NCI-H1694 (cell line): ENCODE measurements at regions not wholly inside any gene's neighbourhood (a gene's known extent, or its start where the extent isn't known, plus 50 kb on each side); places are given as distances from the start of the nearest gene placed in this dataset.
"Not testable (repeated sequence)": the region's sequence is repeated elsewhere in the genome, so short reads cannot be mapped to it uniquely, and the experiment has no call there.

Experiments used
- DNase-seq: peaks from one replicate; lab custom pipeline; 2025; lab: John Stamatoyannopoulos, UW

- DNase-seq: no peak
Observed at GRCh38 chr9:75672478-75672877, 218.0 kb upstream of the PCSK5 start.

DNA sequence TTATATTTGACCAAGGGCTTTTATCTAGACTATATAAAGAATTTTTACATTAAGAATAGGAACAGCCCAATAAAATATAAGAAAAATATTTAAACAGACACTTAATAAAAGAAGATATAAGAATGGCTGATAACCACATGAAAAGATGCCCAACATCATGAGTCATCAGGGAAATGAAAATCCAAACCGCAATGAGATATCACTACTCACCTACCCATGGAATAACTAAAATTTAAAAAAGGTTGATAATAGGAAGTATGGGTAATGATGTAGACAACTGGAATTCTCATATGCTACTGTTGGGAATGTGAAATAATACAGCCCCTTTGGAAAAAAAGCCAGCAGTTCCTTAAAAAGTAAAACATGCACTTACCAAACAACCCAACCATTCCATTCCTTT, 206.9 kb upstream of the PCSK5 start:
- DNase-seq: no peak

DNA sequence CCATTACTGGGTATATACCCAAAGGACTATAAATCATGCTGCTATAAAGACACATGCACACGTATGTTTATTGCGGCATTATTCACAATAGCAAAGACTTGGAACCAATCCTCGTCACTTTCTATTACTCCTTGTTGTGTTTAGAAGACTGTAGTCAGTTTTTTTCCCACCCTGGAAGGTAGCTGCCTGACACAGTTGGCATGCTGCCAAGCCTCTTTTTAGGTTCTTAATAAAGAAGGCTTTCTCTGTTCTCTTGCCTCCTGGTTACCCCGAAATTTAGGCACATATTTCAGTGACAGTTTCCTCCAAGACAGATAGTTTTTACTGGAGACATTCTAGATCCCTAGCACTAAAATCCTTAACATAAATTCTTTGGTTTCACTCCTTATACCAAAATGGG, 205.4 kb upstream of the PCSK5 start:
- DNase-seq: no peak

DNA sequence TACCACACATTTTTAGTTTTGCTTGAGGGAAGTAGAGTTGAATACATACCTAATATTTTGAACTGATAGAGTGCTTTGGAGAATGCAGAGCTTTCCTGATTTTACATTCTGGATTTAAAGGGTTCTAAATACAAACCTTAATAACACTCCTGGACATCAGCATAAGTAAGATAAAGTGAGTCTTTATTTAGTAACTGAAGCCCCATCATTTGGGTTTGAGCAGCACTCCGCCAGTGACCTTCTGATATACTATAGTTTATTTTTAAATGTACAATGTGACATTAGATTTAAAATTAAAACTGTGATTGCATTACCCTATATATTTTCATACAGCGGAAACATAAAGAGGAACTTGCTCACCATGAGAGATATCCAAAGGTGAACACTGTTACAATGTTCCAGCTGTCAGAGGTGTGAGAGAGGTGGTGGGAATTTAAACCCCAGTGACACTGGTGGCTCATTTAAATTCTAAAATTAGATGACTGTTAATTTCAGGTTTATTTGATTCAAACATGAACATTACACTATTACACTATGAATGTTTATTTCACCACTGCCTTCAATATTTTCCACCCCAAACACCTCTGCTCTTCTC, 203.0 kb upstream of the PCSK5 start:
- no peak for DNase-seq

GRCh38 chr9:75690551-75690950, 199.9 kb upstream of the PCSK5 start:
- not testable (repeated sequence) for DNase-seq

DNA sequence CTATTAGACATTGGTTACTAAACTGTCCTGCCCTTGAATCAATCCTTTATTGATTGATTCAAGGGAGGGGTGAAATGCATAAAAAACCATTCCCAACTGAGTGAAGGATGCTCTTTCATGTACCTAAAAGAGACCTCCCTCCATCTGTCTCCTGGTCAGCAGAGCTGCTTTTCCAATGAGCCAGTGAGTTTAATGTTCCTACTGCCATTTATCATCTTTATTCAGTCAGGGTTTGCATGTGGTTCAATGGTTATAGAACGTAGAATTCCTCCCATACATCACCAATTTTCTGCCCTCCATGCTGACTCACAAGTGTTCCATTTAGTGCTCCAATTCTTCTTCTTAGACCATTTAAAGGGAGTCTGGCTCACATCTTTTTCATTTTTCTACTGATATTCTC, 199.1 kb upstream of the PCSK5 start:
- DNase-seq: no peak

GRCh38 chr9:75692309-75692708, 198.2 kb upstream of the PCSK5 start:
- no peak for DNase-seq

- DNase-seq: no peak
Observed at GRCh38 chr9:75695921-75696320, 194.6 kb upstream of the PCSK5 start.

GRCh38 chr9:75699017-75699416, 191.5 kb upstream of the PCSK5 start:
- no peak for DNase-seq

- DNase-seq: no peak
Observed at GRCh38 chr9:75699625-75700251, 190.7 kb upstream of the PCSK5 start.

GRCh38 chr9:75700252-75700640, 190.2 kb upstream of the PCSK5 start:
- no peak for DNase-seq

GRCh38 chr9:75707191-75707590, 183.3 kb upstream of the PCSK5 start:
- no peak for DNase-seq

DNA sequence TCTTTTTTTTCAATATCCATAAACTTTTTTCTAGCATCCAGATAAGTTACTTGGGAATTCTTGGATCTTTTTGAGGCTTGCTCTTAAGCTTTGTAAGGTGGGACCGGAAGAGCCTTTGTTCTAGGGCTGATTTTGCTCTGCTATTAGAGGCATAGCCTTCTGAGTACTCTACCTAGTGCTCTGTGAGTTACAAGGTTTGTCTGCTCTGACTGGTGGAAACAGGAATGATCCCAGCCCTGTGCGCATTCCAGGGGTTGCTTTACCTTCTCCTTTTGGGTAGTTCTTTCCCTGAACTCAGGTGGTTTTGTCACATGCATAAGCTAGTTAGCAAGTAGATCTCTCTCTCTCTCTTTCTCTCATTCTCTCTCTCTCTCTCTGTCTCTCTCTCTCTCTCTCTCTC, 180.8 kb upstream of the PCSK5 start:
- no peak for DNase-seq

GRCh38 chr9:75712700-75713099, 177.8 kb upstream of the PCSK5 start:
- DNase-seq: no peak

GRCh38 chr9:75713335-75713734, 177.1 kb upstream of the PCSK5 start:
- DNase-seq: no peak

GRCh38 chr9:75715360-75715759, 175.1 kb upstream of the PCSK5 start:
- DNase-seq: no peak

DNA sequence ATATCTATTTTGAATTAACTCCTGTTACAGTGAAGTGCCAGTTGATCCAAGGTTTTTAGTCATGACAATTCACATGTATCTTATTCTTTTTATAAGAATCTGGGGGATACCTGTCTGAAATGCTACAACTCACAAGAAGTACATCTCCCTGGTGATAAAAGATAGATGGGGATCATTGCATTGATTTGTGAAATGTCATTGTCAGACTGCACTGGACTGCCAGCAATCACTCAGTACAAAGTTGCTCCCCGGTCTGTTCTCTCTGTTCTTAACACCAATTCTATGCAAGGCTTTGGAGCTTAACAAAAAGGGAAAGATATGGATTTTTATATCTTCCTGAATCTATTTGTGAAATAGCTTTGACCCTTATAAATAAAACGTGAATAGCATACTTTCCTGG, 171.8 kb upstream of the PCSK5 start:
- no peak for DNase-seq

- no peak for DNase-seq
Observed at GRCh38 chr9:75728391-75728790, 162.1 kb upstream of the PCSK5 start.

- no peak for DNase-seq
Observed at GRCh38 chr9:75734802-75735201, 155.7 kb upstream of the PCSK5 start.

DNA sequence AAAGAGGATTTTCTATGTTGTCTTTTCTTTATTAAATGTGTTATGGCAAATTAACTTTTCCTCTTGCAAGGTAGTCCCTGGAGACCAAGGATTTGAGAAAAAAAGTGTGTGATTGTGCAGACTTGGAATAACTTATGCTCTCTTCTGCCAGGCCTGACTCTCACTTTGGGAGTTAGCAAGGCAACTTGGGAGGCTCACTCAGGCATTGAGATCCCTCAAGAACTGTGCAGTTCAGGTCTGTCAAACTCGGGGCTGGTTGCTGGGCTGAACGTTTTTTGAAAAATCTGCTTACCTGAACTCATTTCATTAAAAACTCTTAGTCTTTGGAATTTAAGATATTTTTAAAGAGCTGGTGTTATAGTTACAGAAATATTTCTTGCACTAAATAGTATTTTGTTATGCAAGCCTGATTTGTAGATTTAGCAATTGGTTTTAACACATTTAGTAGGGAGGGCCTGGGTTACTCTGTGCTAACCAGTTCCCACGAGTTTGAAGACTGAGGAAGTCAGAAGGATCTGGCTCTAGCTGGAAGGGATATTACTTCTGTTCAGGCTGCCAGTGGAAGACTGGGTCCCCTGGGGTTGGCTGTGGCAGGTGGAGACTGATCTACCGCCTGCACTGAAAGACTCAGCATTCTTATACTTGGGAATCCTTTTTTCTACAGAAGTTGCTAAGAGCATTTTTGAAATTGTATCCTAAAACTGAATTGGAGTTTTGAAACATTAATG, 150.4 kb upstream of the PCSK5 start:
- DNase-seq: no peak

- DNase-seq: no peak
Observed at GRCh38 chr9:75743855-75744254, 146.6 kb upstream of the PCSK5 start.

GRCh38 chr9:75754080-75754479, 136.4 kb upstream of the PCSK5 start:
- no peak for DNase-seq

- DNase-seq: no peak
Observed at GRCh38 chr9:75775166-75775565, 115.3 kb upstream of the PCSK5 start.
